Omental fat pad (tissue), 3 donors: ENCODE measurements at regions not wholly inside any gene's neighbourhood (a gene's known extent, or its start where the extent isn't known, plus 50 kb on each side); places are given as distances from the start of the nearest gene placed in this dataset.
"Not testable (repeated sequence)": the region's sequence is repeated elsewhere in the genome, so short reads cannot be mapped to it uniquely, and the experiment has no call there.

Source experiments
- ATAC-seq: fragments of 150-250 bp; one replicate; pipeline ENCODE4 v1.9.1; 2016; ENCODE audit warnings: mild to moderate bottlenecking, moderate library complexity; ENCODE audit not compliant: low FRiP score
- DNase-seq: peaks from one replicate; pipeline ENCODE4 v3.0.0-alpha.2; 2019; ENCODE audit warnings: low spot score
- TF ChIP-seq, protein P1 (sequence below), 3 donors: fragments of 450-650 bp; IDR thresholded peaks; one replicate each; pipeline ENCODE4 v1.5.1; 2016 to 2017; ENCODE audit warnings: antibody characterized with exemption in 3 of 3, mild to moderate bottlenecking in 3 of 3, moderate library complexity in 2 of 3

DNA sequence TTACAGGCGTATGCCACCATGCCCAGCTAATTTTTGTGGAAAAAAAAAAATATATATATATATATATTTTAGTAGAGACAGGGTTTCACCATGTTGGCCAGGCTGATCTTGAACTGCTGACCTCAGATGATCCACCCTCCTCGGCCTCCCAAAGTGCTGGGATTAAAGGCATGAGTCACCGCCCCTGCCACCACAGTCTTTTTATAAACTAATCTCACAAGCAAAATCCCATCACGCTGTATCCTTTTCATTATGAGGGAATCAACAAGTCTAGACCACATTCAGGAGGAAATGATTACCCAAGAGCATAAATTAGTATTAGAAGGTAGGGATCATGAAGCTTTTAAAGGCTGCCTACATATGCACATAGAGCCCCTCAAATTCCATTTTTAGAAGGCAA is 210.6 kb upstream of the NBEA start:
- TF ChIP-seq, protein P1, sequence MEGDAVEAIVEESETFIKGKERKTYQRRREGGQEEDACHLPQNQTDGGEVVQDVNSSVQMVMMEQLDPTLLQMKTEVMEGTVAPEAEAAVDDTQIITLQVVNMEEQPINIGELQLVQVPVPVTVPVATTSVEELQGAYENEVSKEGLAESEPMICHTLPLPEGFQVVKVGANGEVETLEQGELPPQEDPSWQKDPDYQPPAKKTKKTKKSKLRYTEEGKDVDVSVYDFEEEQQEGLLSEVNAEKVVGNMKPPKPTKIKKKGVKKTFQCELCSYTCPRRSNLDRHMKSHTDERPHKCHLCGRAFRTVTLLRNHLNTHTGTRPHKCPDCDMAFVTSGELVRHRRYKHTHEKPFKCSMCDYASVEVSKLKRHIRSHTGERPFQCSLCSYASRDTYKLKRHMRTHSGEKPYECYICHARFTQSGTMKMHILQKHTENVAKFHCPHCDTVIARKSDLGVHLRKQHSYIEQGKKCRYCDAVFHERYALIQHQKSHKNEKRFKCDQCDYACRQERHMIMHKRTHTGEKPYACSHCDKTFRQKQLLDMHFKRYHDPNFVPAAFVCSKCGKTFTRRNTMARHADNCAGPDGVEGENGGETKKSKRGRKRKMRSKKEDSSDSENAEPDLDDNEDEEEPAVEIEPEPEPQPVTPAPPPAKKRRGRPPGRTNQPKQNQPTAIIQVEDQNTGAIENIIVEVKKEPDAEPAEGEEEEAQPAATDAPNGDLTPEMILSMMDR (IDR thresholded peaks at IDR 0.05), result no peak
- no peak for ATAC-seq
- no peak for DNase-seq

DNA sequence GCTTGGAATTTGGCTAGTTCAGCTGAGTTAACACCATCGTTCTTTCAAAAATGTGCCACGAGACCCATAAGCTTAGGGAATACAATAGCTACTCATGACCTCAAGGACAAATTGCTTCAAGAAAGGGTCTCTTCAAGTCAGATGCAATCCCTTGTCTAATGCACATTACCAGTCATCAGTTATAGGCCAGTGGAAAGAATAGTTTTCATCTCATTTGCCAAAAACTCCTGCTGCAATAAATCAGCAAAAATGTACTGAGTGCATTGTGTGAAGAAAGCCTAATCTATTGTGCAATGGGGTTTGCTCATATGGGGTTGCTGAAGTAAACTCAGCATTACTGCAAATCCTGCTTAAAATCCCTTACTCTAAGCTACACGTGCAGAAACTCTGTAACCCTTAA is 208.3 kb upstream of the NBEA start:
- TF ChIP-seq, protein P1 (IDR thresholded peaks at IDR 0.05), result no peak
- ATAC-seq, result peak; percentile 94
- no peak for DNase-seq

- TF ChIP-seq, protein P1 (IDR thresholded peaks at IDR 0.05), result no peak
- no peak for DNase-seq
- no peak for ATAC-seq
These were observed 207.1 kb upstream of the NBEA start for GRCh38 chr13:34734932-34735331.

- ATAC-seq (no peak), DNase-seq (no peak)
- TF ChIP-seq, protein P1 (IDR thresholded peaks at IDR 0.05), result no peak
These were observed 203.6 kb upstream of the NBEA start for GRCh38 chr13:34738254-34738992.

- not testable (repeated sequence) for ATAC-seq, DNase-seq
These were observed 195.0 kb upstream of the NBEA start for GRCh38 chr13:34747056-34747455.

GRCh38 chr13:34747507-34747906 is 194.6 kb upstream of the NBEA start:
- TF ChIP-seq, protein P1 (IDR thresholded peaks at IDR 0.05), result no peak
- DNase-seq, result no peak
- no peak for ATAC-seq

- DNase-seq (no peak), ATAC-seq (peak; percentile 48)
- TF ChIP-seq, protein P1 (IDR thresholded peaks at IDR 0.05), result no peak
These were observed 194.0 kb upstream of the NBEA start for GRCh38 chr13:34748073-34748472.
